CD8-positive, alpha-beta memory T cell (primary cell): ENCODE measurements at regions not wholly inside any gene's neighbourhood (a gene's known extent, or its start where the extent isn't known, plus 50 kb on each side); places are given as distances from the start of the nearest gene placed in this dataset.
A peak's percentile ranks its signal among the peaks of the same experiment; 100 is the strongest.
"Not testable (repeated sequence)": the region's sequence is repeated elsewhere in the genome, so short reads cannot be mapped to it uniquely, and the experiment has no call there.

Source experiments
- CTCF ChIA-PET: fragments of 350-600 bp; sonication (Branson Sonifier 250); formaldehyde crosslinking; loops from one replicate; lab custom pipeline; 2021; ENCODE audit warnings: antibody characterized with exemption; lab: Charles Lee
- POLR2A ChIA-PET: fragments of 350-600 bp; sonication (Branson Sonifier 250); formaldehyde crosslinking; loops from one replicate; lab custom pipeline; 2021; ENCODE audit warnings: antibody characterized with exemption; lab: Charles Lee
- DNase-seq, 5 donors: peaks; one replicate each; pipeline versions ENCODE4 v3.0.0 to v3.0.0-alpha.2; 2020 to 2022; ENCODE audit warnings: mixed read lengths in 1 of 5
- H3K27ac ChIP-seq: one replicate; pipeline ENCODE4 v1.7.0; 2013; ENCODE audit warnings: low read depth, mild to moderate bottlenecking, low read length, moderate library complexity
- H3K27me3 ChIP-seq: 2 replicates; pipeline ENCODE4 v1.7.0; 2013; ENCODE audit warnings: low read length, mild to moderate bottlenecking; ENCODE audit not compliant: insufficient read depth, poor library complexity, severe bottlenecking
- H3K36me3 ChIP-seq: 2 replicates; pipeline ENCODE4 v1.7.0; 2013; ENCODE audit warnings: mild to moderate bottlenecking, low read length, moderate library complexity; ENCODE audit not compliant: insufficient read depth
- H3K4me1 ChIP-seq: 2 replicates; pipeline ENCODE4 v1.7.0; 2013; ENCODE audit warnings: mild to moderate bottlenecking, low read length, moderate library complexity; ENCODE audit not compliant: insufficient read depth
- H3K4me3 ChIP-seq: 2 replicates; pipeline ENCODE4 v1.7.0; 2013; ENCODE audit warnings: mild to moderate bottlenecking, low read length
- H3K9me3 ChIP-seq: 2 replicates; pipeline ENCODE4 v1.7.0; 2013; ENCODE audit warnings: mild to moderate bottlenecking, low read length
- H3K27ac Mint-ChIP-seq, 8 donors: one replicate each; pipeline ENCODE4 v1.8.0; 2020 to 2021; ENCODE audit warnings: mixed read lengths in 8 of 8, mild to moderate bottlenecking in 6 of 8, inconsistent platforms in 3 of 8, moderate library complexity in 3 of 8
- H3K27me3 Mint-ChIP-seq, 2 donors: one replicate each; pipeline ENCODE4 v1.8.0; 2020 to 2021; ENCODE audit warnings: mixed read lengths in 2 of 2, mild to moderate bottlenecking in 1 of 2, moderate library complexity in 1 of 2
- H3K36me3 Mint-ChIP-seq, 3 donors: one replicate each; pipeline ENCODE4 v1.8.0; 2020 to 2021; ENCODE audit warnings: mixed read lengths in 3 of 3, inconsistent platforms in 1 of 3, mild to moderate bottlenecking in 1 of 3
- H3K4me1 Mint-ChIP-seq, 3 donors: one replicate each; pipeline ENCODE4 v1.8.0; 2020 to 2021; ENCODE audit warnings: mixed read lengths in 3 of 3, inconsistent platforms in 1 of 3, mild to moderate bottlenecking in 1 of 3
- H3K4me3 Mint-ChIP-seq, 7 donors: one replicate each; pipeline ENCODE4 v1.8.0; 2020 to 2021; ENCODE audit warnings: mixed read lengths in 7 of 7, mild to moderate bottlenecking in 6 of 7, moderate library complexity in 4 of 7, inconsistent platforms in 2 of 7
- H3K9me3 Mint-ChIP-seq, 5 donors: one replicate each; pipeline ENCODE4 v1.8.0; 2020 to 2022; ENCODE audit warnings: mixed read lengths in 5 of 5, mild to moderate bottlenecking in 3 of 5, moderate library complexity in 2 of 5, inconsistent platforms in 1 of 5

DNA sequence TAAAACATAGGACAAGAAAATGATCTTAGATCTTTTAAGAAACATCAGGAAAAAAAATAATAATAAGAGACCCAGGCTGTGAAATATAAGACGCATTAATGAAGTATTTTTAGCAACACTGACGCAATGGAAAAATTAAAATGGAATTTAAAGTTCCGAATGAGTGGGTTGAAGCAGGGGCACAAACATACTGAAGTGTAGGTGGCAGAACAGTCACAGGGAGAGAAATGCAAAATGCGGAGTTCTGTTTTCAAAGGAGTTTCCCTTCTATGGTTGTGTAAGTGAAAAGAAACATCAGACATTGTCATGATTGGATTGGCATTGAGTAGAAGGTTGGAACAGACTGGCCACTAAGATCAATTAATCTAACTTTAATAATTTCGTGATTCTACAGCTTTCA, 159.8 kb downstream of the CYSLTR2 start:
- Histone ChIP-seq H3K27me3 (no peaks in the 10 kb centered on the region), H3K4me3 (no peak overlapping the region), H3K4me1 (peaks cover 13% of the 10 kb centered on the region), H3K27ac (no peak overlapping the region), H3K36me3 (no peaks in the 10 kb centered on the region), H3K9me3 (no peaks in the 10 kb centered on the region)
- H3K27me3 Mint-ChIP-seq: peaks cover 0 to 5% of the 10 kb centered on the region in 2 donors
- CTCF ChIA-PET: no interaction called here
- peaks cover 0 to 5% (median 4%) of the 10 kb centered on the region in 3 donors for H3K36me3 Mint-ChIP-seq
- peaks cover 12 to 17% (median 16%) of the 10 kb centered on the region in 3 donors for H3K4me1 Mint-ChIP-seq
- no peak overlapping the region for H3K27ac Mint-ChIP-seq
- no peak for DNase-seq
- H3K4me3 Mint-ChIP-seq: no peak overlapping the region
- peaks cover 0 to 2% (median 0%) of the 10 kb centered on the region in 5 donors for H3K9me3 Mint-ChIP-seq
- POLR2A ChIA-PET: no interaction called here

DNA sequence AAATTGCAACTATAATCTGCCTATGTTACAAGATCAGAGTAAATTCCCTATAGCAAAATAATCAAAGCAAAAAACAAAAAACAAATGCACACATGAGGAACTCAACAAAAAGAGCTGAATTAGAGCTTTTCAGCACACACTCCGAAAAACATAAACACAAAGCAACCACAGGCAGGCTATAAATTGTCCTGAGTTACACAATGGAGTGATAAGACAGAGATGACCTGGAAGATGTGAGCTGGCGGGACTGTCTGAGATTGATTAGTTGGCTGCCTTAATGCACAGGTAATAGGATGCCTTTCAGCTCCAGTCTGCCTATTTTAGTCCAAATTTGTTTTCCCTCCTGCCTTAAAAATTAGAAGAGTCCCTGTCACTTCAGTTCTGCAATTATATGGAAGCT, 159.0 kb upstream of the FNDC3A start:
- Histone ChIP-seq H3K4me3 (peak overlapping the region; percentile 42), H3K27me3 (no peaks in the 10 kb centered on the region), H3K36me3 (no peaks in the 10 kb centered on the region), H3K4me1 (peaks cover 13% of the 10 kb centered on the region), H3K9me3 (no peaks in the 10 kb centered on the region), H3K27ac (no peak overlapping the region)
- ChIA-PET POLR2A (no interaction called here), CTCF (interaction anchor here (1.4 kb wide), 1 partner anchor 48 kb away, joined by 5 read pairs; no protein-coding TSS in a partner anchor)
- H3K27me3 Mint-ChIP-seq: peaks cover 0 to 3% of the 10 kb centered on the region in 2 donors
- H3K27ac Mint-ChIP-seq: peak overlapping the region; percentile 1 to 85 (median 68)
- peaks cover 0 to 2% (median 0%) of the 10 kb centered on the region in 5 donors for H3K9me3 Mint-ChIP-seq
- DNase-seq: no peak
- H3K4me3 Mint-ChIP-seq: peak overlapping the region; percentile 22 to 83 (median 73)
- H3K4me1 Mint-ChIP-seq: peaks cover 12 to 17% (median 16%) of the 10 kb centered on the region in 3 donors
- peaks cover 0 to 1% (median under 1%) of the 10 kb centered on the region in 3 donors for H3K36me3 Mint-ChIP-seq

DNA sequence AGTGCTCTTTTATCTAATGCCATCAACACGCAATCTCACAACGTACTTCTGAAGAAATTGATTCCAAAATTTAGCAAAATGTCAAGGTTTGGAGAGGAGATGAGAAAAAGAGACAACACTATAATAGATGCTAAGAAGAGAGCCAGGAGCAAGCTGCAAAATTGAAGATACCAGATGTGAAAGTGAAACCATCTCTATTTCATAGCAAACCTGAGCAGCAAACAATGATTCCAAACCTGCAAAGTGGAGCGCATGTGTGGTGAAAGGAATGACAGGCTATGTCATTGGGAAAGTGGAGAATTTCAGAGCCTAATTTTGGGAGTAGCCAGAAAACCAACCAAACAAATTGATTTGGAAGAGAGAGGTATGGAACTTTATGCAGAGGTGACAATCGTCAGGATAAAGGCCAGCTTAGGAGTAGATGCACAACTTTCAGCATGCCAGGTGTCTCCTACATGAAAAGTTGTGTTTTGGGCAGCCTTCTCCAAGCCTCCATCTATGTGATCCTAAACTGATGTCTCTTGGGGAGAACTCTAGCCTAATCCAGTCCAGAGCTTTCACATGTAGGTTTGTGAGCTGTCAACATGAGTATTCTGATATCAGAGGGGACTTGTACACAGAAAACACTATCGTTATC, 158.4 kb upstream of the FNDC3A start:
- H3K27ac Mint-ChIP-seq: peak overlapping the region; percentile 2 to 85 (median 68)
- Histone ChIP-seq H3K4me1 (peaks cover 13% of the 10 kb centered on the region), H3K36me3 (no peaks in the 10 kb centered on the region), H3K4me3 (peak overlapping the region; percentile 42), H3K27me3 (no peaks in the 10 kb centered on the region), H3K9me3 (no peaks in the 10 kb centered on the region), H3K27ac (no peak overlapping the region)
- no peak for DNase-seq
- H3K27me3 Mint-ChIP-seq: peaks cover 0 to 2% of the 10 kb centered on the region in 2 donors
- peaks cover 0 to 1% (median 0%) of the 10 kb centered on the region in 3 donors for H3K36me3 Mint-ChIP-seq
- CTCF ChIA-PET: interaction anchor here (1.3 to 1.4 kb wide), 2 partner anchors 48 to 779 kb away, joined by 3 to 5 read pairs; no protein-coding TSS in a partner anchor
- peaks cover 0 to 2% (median 0%) of the 10 kb centered on the region in 5 donors for H3K9me3 Mint-ChIP-seq
- peak overlapping the region; percentile 22 to 83 (median 73) for H3K4me3 Mint-ChIP-seq
- peaks cover 12 to 17% (median 16%) of the 10 kb centered on the region in 3 donors for H3K4me1 Mint-ChIP-seq
- POLR2A ChIA-PET: no interaction called here

DNA sequence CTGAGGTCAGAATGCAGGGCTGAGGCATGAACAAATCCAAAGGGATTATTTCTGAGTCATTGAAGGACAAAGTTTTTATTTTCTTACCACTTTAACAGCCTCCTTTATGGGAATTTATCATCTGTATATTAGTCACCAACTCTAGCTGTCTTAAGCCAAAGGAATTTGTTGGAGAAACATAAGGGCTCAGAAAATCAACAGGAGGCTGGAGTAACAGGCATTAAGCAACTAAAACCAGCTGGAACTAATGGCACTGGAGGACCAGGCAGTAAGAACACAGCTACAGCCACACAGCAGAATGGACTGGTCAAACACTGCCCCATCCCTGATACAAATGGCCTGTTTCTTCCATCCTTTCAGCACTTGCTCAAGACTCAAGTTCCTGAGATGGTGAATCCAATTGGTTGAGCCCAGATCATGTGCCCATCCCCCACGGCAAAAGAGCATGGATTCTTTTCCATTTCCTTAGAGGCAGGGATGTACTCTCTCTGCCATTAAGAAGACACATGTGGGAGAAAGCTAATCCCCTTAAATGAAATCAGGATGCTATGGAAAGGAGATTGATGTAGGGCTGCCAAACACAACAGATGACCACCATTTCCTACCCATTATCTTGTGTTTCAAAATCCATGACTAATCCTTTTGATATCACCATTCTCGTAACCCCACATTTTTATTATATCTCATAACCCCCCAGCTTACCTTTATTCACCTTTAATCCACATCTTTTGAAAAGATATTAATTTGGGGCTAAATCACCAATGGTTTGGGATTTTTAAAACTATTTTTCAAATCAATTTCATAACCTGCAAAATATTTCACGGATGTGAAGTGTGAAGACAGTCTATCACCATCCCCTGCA, 157.0 kb upstream of the FNDC3A start:
- Histone ChIP-seq H3K27me3 (no peaks in the 10 kb centered on the region), H3K4me1 (peaks cover 13% of the 10 kb centered on the region), H3K27ac (no peak overlapping the region), H3K4me3 (no peak overlapping the region), H3K9me3 (no peaks in the 10 kb centered on the region), H3K36me3 (no peaks in the 10 kb centered on the region)
- Mint-ChIP-seq H3K4me1 (peaks cover 12 to 17% (median 16%) of the 10 kb centered on the region in 3 donors), H3K27ac (no peak overlapping the region), H3K27me3 (peaks cover 0 to 2% of the 10 kb centered on the region in 2 donors), H3K36me3 (peaks cover 0 to 1% (median 0%) of the 10 kb centered on the region in 3 donors), H3K9me3 (no peaks in the 10 kb centered on the region), H3K4me3 (peak overlapping the region in 1 of 7 donors; percentile 44)
- no peak for DNase-seq
- ChIA-PET POLR2A (no interaction called here), CTCF (interaction anchor here (1.3 kb wide), 1 partner anchor 781 kb away, joined by 3 read pairs; no protein-coding TSS in a partner anchor)

DNA sequence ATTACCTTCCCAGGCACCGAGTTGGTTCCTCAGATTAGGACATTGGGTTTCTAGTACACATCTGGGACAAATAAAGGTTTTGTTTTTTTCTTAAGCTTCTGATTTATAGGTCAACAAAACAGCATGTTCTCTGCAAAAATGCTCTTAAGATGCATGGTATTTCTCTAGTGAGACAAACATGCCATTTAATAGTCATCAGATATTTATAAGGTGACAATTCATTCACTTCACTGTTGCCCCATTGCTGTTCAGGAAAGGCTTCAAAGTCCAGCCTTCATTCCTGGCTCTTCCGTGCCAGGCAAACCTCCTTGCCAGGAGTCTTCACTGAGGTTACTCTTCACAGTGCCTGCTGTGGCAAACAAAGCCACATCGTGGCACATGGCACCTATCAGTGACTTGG, 156.3 kb upstream of the FNDC3A start:
- POLR2A ChIA-PET: no interaction called here
- no peak overlapping the region for H3K27ac ChIP-seq
- no peak overlapping the region for H3K4me3 Mint-ChIP-seq
- H3K4me1 ChIP-seq: peaks cover 13% of the 10 kb centered on the region
- H3K27ac Mint-ChIP-seq: no peak overlapping the region
- H3K27me3 ChIP-seq: no peaks in the 10 kb centered on the region
- H3K9me3 ChIP-seq: no peaks in the 10 kb centered on the region
- CTCF ChIA-PET: no interaction called here
- peaks cover 0 to 1% (median 0%) of the 10 kb centered on the region in 3 donors for H3K36me3 Mint-ChIP-seq
- no peak for DNase-seq
- no peak overlapping the region for H3K4me3 ChIP-seq
- H3K4me1 Mint-ChIP-seq: peaks cover 12 to 17% (median 16%) of the 10 kb centered on the region in 3 donors
- peaks cover 0 to 2% of the 10 kb centered on the region in 2 donors for H3K27me3 Mint-ChIP-seq
- H3K9me3 Mint-ChIP-seq: no peaks in the 10 kb centered on the region
- no peaks in the 10 kb centered on the region for H3K36me3 ChIP-seq

DNA sequence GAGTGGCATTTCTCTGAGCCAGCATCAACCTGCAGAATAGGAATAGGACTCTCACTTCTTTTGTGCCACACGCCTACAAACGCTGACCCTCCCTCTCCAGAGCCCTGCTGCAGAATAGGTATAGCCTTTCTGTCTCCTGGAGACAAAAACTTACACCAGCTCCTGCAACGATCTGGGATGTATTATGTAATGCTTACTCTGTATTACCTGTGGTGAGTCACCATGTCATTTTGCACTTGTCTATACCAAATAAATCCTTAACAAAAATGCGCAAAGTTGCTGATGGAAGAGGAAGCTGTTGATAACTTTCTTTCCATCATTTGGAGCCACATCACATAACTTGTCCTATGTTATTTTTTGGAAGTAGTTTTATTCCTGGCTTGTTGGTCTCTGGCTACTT, 155.8 kb upstream of the FNDC3A start:
- H3K4me3 Mint-ChIP-seq: no peak overlapping the region
- peaks cover 0 to 1% (median 0%) of the 10 kb centered on the region in 3 donors for H3K36me3 Mint-ChIP-seq
- H3K4me3 ChIP-seq: no peak overlapping the region
- H3K27me3 Mint-ChIP-seq: peaks cover 0 to 2% of the 10 kb centered on the region in 2 donors
- peaks cover 13% of the 10 kb centered on the region for H3K4me1 ChIP-seq
- no peaks in the 10 kb centered on the region for H3K9me3 Mint-ChIP-seq
- no peaks in the 10 kb centered on the region for H3K9me3 ChIP-seq
- no peak overlapping the region for H3K27ac Mint-ChIP-seq
- peaks cover 12 to 17% (median 16%) of the 10 kb centered on the region in 3 donors for H3K4me1 Mint-ChIP-seq
- H3K27ac ChIP-seq: no peak overlapping the region
- H3K36me3 ChIP-seq: no peaks in the 10 kb centered on the region
- CTCF ChIA-PET: no interaction called here
- POLR2A ChIA-PET: no interaction called here
- no peak for DNase-seq
- H3K27me3 ChIP-seq: no peaks in the 10 kb centered on the region

DNA sequence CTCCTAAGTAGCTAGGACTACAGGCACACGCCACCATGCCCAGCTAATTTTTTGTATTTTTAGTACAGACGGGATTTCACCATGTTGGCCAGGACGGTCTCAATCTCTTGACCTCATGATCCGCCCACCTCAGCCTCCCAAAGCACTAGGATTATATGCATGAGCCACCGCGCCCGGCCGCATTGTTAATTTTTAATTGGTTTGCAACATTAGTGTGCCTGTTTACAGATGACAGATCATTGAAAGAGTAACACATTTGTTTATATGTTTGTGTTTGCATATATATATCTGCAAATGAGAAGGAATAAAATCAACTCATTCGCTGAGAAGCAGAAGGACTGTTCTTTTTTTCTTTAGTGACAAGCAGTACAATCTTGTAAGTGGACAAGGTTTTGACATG, 152.2 kb upstream of the FNDC3A start:
- H3K4me3 Mint-ChIP-seq, H3K4me1 Mint-ChIP-seq, H3K36me3 ChIP-seq, POLR2A ChIA-PET, H3K27me3 ChIP-seq, H3K4me1 ChIP-seq, H3K9me3 ChIP-seq, H3K27ac ChIP-seq, DNase-seq, H3K27ac Mint-ChIP-seq, H3K4me3 ChIP-seq, H3K27me3 Mint-ChIP-seq, CTCF ChIA-PET: not testable (repeated sequence)
- H3K36me3 Mint-ChIP-seq: peaks cover 0 to 11% (median 0%) of the 10 kb centered on the region in 3 donors
- peaks cover 5 to 12% (median 7%) of the 10 kb centered on the region in 5 donors for H3K9me3 Mint-ChIP-seq

DNA sequence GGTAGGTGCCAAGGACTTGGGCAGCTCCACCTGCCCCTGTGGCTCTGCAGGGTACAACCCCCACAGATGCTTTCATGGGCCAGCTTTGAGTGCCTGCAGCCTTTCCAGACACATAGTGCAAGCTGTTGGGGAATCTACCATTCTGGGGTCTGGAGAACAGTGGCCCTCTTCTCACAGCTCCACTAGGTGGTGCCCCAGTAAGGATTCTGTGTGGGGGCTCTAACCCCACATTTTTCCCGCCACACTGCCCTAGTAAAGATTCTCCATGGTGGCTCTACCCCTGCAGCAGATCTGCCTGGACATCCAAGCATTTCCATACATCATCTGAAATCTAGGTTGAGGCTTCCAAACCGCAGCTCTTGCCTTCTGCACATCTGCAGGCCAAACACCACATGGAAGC, 149.7 kb upstream of the FNDC3A start:
- Histone ChIP-seq H3K27me3 (no peaks in the 10 kb centered on the region), H3K4me1 (peaks cover 11% of the 10 kb centered on the region), H3K27ac (no peak overlapping the region), H3K9me3 (peaks cover 4% of the 10 kb centered on the region), H3K4me3 (no peak overlapping the region), H3K36me3 (no peaks in the 10 kb centered on the region)
- Mint-ChIP-seq H3K36me3 (peaks cover 0 to 11% (median 0%) of the 10 kb centered on the region in 3 donors), H3K27me3 (peaks cover 0 to 8% of the 10 kb centered on the region in 2 donors), H3K4me3 (no peak overlapping the region), H3K4me1 (peaks cover 19 to 25% (median 24%) of the 10 kb centered on the region in 3 donors), H3K9me3 (peaks cover 5 to 12% (median 7%) of the 10 kb centered on the region in 5 donors), H3K27ac (no peak overlapping the region)
- ChIA-PET POLR2A (no interaction called here), CTCF (no interaction called here)
- DNase-seq: no peak
